ENCODE measurements at regions not wholly inside any gene's neighbourhood (a gene's known extent, or its start where the extent isn't known, plus 50 kb on each side); places are given as distances from the start of the nearest gene placed in this dataset.

- Histone ChIP-seq H2AFZ (ENCODE audit: low read length, unreplicated experiment) (no peak overlapping the region), H3K4me1 (ENCODE audit: control insufficient read depth, insufficient read depth, low read length, unreplicated experiment) (peaks cover 16% of the 10 kb centered on the region), H3K27ac (ENCODE audit: low read depth, low read length) (no peak overlapping the region), H3K4me3 (ENCODE audit: low read depth, low read length) (no peak overlapping the region), H3K79me2 (ENCODE audit: control insufficient read depth, insufficient read depth, low read length, unreplicated experiment) (no peaks in the 10 kb centered on the region), H3K27me3 (ENCODE audit: insufficient read depth, low read length) (no peaks in the 10 kb centered on the region), H3K36me3 (ENCODE audit: insufficient read depth, low read length) (no peaks in the 10 kb centered on the region)
These were observed 677.0 kb downstream of the NR2F1-AS1 start for GRCh38 chr5:92904021-92904420.

- no peak overlapping the region for H3K4me3 ChIP-seq (ENCODE audit: low read depth, low read length)
- no peaks in the 10 kb centered on the region for H3K27me3 ChIP-seq (ENCODE audit: insufficient read depth, low read length)
- H3K4me1 ChIP-seq (ENCODE audit: control insufficient read depth, insufficient read depth, low read length, unreplicated experiment) = no peaks in the 10 kb centered on the region
- H3K36me3 ChIP-seq (ENCODE audit: insufficient read depth, low read length) = no peaks in the 10 kb centered on the region
- no peak overlapping the region for H2AFZ ChIP-seq (ENCODE audit: low read length, unreplicated experiment)
- H3K79me2 ChIP-seq (ENCODE audit: control insufficient read depth, insufficient read depth, low read length, unreplicated experiment) = no peaks in the 10 kb centered on the region
- no peak overlapping the region for H3K27ac ChIP-seq (ENCODE audit: low read depth, low read length)
These were observed 681.4 kb downstream of the NR2F1-AS1 start for GRCh38 chr5:92899611-92900010.

- Histone ChIP-seq H3K4me3 (ENCODE audit: low read depth, low read length) (no peak overlapping the region), H3K36me3 (ENCODE audit: insufficient read depth, low read length) (no peaks in the 10 kb centered on the region), H3K4me1 (ENCODE audit: control insufficient read depth, insufficient read depth, low read length, unreplicated experiment) (no peaks in the 10 kb centered on the region), H2AFZ (ENCODE audit: low read length, unreplicated experiment) (no peak overlapping the region), H3K27ac (ENCODE audit: low read depth, low read length) (no peak overlapping the region), H3K79me2 (ENCODE audit: control insufficient read depth, insufficient read depth, low read length, unreplicated experiment) (no peaks in the 10 kb centered on the region), H3K27me3 (ENCODE audit: insufficient read depth, low read length) (no peaks in the 10 kb centered on the region)
These were observed 684.3 kb downstream of the NR2F1-AS1 start for GRCh38 chr5:92896722-92897121.

- peaks cover 7% of the 10 kb centered on the region for H3K4me1 ChIP-seq (ENCODE audit: control insufficient read depth, insufficient read depth, low read length, unreplicated experiment)
- no peaks in the 10 kb centered on the region for H3K79me2 ChIP-seq (ENCODE audit: control insufficient read depth, insufficient read depth, low read length, unreplicated experiment)
- H3K27ac ChIP-seq (ENCODE audit: low read depth, low read length) = no peak overlapping the region
- H3K36me3 ChIP-seq (ENCODE audit: insufficient read depth, low read length) = no peaks in the 10 kb centered on the region
- no peaks in the 10 kb centered on the region for H3K27me3 ChIP-seq (ENCODE audit: insufficient read depth, low read length)
- no peak overlapping the region for H3K4me3 ChIP-seq (ENCODE audit: low read depth, low read length)
- no peak overlapping the region for H2AFZ ChIP-seq (ENCODE audit: low read length, unreplicated experiment)
These were observed 690.2 kb downstream of the NR2F1-AS1 start for GRCh38 chr5:92890841-92891244.

GRCh38 chr5:92889140-92889539 lies 691.9 kb downstream of the NR2F1-AS1 start:
- Histone ChIP-seq H2AFZ (ENCODE audit: low read length, unreplicated experiment) (no peak overlapping the region), H3K4me3 (ENCODE audit: low read depth, low read length) (no peak overlapping the region), H3K36me3 (ENCODE audit: insufficient read depth, low read length) (no peaks in the 10 kb centered on the region), H3K79me2 (ENCODE audit: control insufficient read depth, insufficient read depth, low read length, unreplicated experiment) (no peaks in the 10 kb centered on the region), H3K27ac (ENCODE audit: low read depth, low read length) (no peak overlapping the region), H3K4me1 (ENCODE audit: control insufficient read depth, insufficient read depth, low read length, unreplicated experiment) (peaks cover 7% of the 10 kb centered on the region), H3K27me3 (ENCODE audit: insufficient read depth, low read length) (no peaks in the 10 kb centered on the region)

- Histone ChIP-seq H3K27me3 (ENCODE audit: insufficient read depth, low read length) (no peaks in the 10 kb centered on the region), H3K36me3 (ENCODE audit: insufficient read depth, low read length) (no peaks in the 10 kb centered on the region), H3K4me1 (ENCODE audit: control insufficient read depth, insufficient read depth, low read length, unreplicated experiment) (peaks cover 7% of the 10 kb centered on the region), H2AFZ (ENCODE audit: low read length, unreplicated experiment) (no peak overlapping the region), H3K4me3 (ENCODE audit: low read depth, low read length) (no peak overlapping the region), H3K27ac (ENCODE audit: low read depth, low read length) (no peak overlapping the region), H3K79me2 (ENCODE audit: control insufficient read depth, insufficient read depth, low read length, unreplicated experiment) (no peaks in the 10 kb centered on the region)
These were observed 693.8 kb downstream of the NR2F1-AS1 start for GRCh38 chr5:92887254-92887653.

- Histone ChIP-seq H2AFZ (ENCODE audit: low read length, unreplicated experiment) (no peak overlapping the region), H3K79me2 (ENCODE audit: control insufficient read depth, insufficient read depth, low read length, unreplicated experiment) (no peaks in the 10 kb centered on the region), H3K36me3 (ENCODE audit: insufficient read depth, low read length) (no peaks in the 10 kb centered on the region), H3K4me3 (ENCODE audit: low read depth, low read length) (no peak overlapping the region), H3K4me1 (ENCODE audit: control insufficient read depth, insufficient read depth, low read length, unreplicated experiment) (peaks cover 7% of the 10 kb centered on the region), H3K27ac (ENCODE audit: low read depth, low read length) (no peak overlapping the region), H3K27me3 (ENCODE audit: insufficient read depth, low read length) (no peaks in the 10 kb centered on the region)
These were observed 694.3 kb downstream of the NR2F1-AS1 start for GRCh38 chr5:92886751-92887150.

- no peaks in the 10 kb centered on the region for H3K79me2 ChIP-seq (ENCODE audit: control insufficient read depth, insufficient read depth, low read length, unreplicated experiment)
- H3K4me1 ChIP-seq (ENCODE audit: control insufficient read depth, insufficient read depth, low read length, unreplicated experiment) = peaks cover 3% of the 10 kb centered on the region
- no peaks in the 10 kb centered on the region for H3K27me3 ChIP-seq (ENCODE audit: insufficient read depth, low read length)
- no peaks in the 10 kb centered on the region for H3K36me3 ChIP-seq (ENCODE audit: insufficient read depth, low read length)
- no peak overlapping the region for H3K27ac ChIP-seq (ENCODE audit: low read depth, low read length)
- no peak overlapping the region for H3K4me3 ChIP-seq (ENCODE audit: low read depth, low read length)
- H2AFZ ChIP-seq (ENCODE audit: low read length, unreplicated experiment) = no peak overlapping the region
These were observed 695.1 kb downstream of the NR2F1-AS1 start for GRCh38 chr5:92885950-92886349.

- no peaks in the 10 kb centered on the region for H3K27me3 ChIP-seq (ENCODE audit: insufficient read depth, low read length)
- no peak overlapping the region for H3K27ac ChIP-seq (ENCODE audit: low read depth, low read length)
- no peak overlapping the region for H2AFZ ChIP-seq (ENCODE audit: low read length, unreplicated experiment)
- no peak overlapping the region for H3K4me3 ChIP-seq (ENCODE audit: low read depth, low read length)
- H3K36me3 ChIP-seq (ENCODE audit: insufficient read depth, low read length) = no peaks in the 10 kb centered on the region
- no peaks in the 10 kb centered on the region for H3K4me1 ChIP-seq (ENCODE audit: control insufficient read depth, insufficient read depth, low read length, unreplicated experiment)
- H3K79me2 ChIP-seq (ENCODE audit: control insufficient read depth, insufficient read depth, low read length, unreplicated experiment) = no peaks in the 10 kb centered on the region
These were observed 696.5 kb downstream of the NR2F1-AS1 start for GRCh38 chr5:92884469-92884868.

- Histone ChIP-seq H3K4me1 (ENCODE audit: control insufficient read depth, insufficient read depth, low read length, unreplicated experiment) (no peaks in the 10 kb centered on the region), H3K27ac (ENCODE audit: low read depth, low read length) (no peak overlapping the region), H3K4me3 (ENCODE audit: low read depth, low read length) (no peak overlapping the region), H3K36me3 (ENCODE audit: insufficient read depth, low read length) (no peaks in the 10 kb centered on the region), H3K79me2 (ENCODE audit: control insufficient read depth, insufficient read depth, low read length, unreplicated experiment) (no peaks in the 10 kb centered on the region), H2AFZ (ENCODE audit: low read length, unreplicated experiment) (no peak overlapping the region), H3K27me3 (ENCODE audit: insufficient read depth, low read length) (no peaks in the 10 kb centered on the region)
These were observed 701.0 kb downstream of the NR2F1-AS1 start for GRCh38 chr5:92879806-92880543.

- Histone ChIP-seq H3K4me1 (ENCODE audit: control insufficient read depth, insufficient read depth, low read length, unreplicated experiment) (no peaks in the 10 kb centered on the region), H3K79me2 (ENCODE audit: control insufficient read depth, insufficient read depth, low read length, unreplicated experiment) (no peaks in the 10 kb centered on the region), H3K36me3 (ENCODE audit: insufficient read depth, low read length) (no peaks in the 10 kb centered on the region; the same call in 1 of the 2 replicates), H3K4me3 (ENCODE audit: low read depth, low read length) (no peak overlapping the region), H3K27ac (ENCODE audit: low read depth, low read length) (no peak overlapping the region), H3K27me3 (ENCODE audit: insufficient read depth, low read length) (no peaks in the 10 kb centered on the region), H2AFZ (ENCODE audit: low read length, unreplicated experiment) (no peak overlapping the region)
These were observed 706.2 kb downstream of the NR2F1-AS1 start for GRCh38 chr5:92874790-92875189.
